Neuronal stem cell (in vitro differentiated cells): ENCODE measurements at regions not wholly inside any gene's neighbourhood (a gene's known extent, or its start where the extent isn't known, plus 50 kb on each side); places are given as distances from the start of the nearest gene placed in this dataset.

Source experiments
- DNase-seq: peaks from one replicate; pipeline ENCODE4 v3.0.0-alpha.2; 2013; ENCODE audit warnings: low spot score
- H2AFZ ChIP-seq: one replicate; pipeline ENCODE4 v1.6.1; 2013; ENCODE audit warnings: mild to moderate bottlenecking, low read length, inconsistent platforms
- H2AK5ac ChIP-seq: 2 replicates; pipeline ENCODE4 v1.6.1; 2013; ENCODE audit warnings: low read depth, mild to moderate bottlenecking, inconsistent platforms, low read length, moderate library complexity, mixed read lengths
- H2BK120ac ChIP-seq: 2 replicates; pipeline ENCODE4 v1.6.1; 2013; ENCODE audit warnings: low read depth, mild to moderate bottlenecking, inconsistent platforms, low read length, moderate library complexity, mixed read lengths
- H2BK12ac ChIP-seq: one replicate; pipeline ENCODE4 v1.6.1; 2013; ENCODE audit warnings: low read length, inconsistent platforms
- H2BK15ac ChIP-seq: 2 replicates; pipeline ENCODE4 v1.6.1; 2013; ENCODE audit warnings: mild to moderate bottlenecking, low read length, inconsistent platforms, mixed read lengths
- H2BK5ac ChIP-seq: one replicate; pipeline ENCODE4 v1.6.1; 2013; ENCODE audit warnings: inconsistent platforms, mild to moderate bottlenecking, low read length, moderate library complexity
- H3K14ac ChIP-seq: one replicate; pipeline ENCODE4 v1.6.1; 2013; ENCODE audit warnings: low read length, inconsistent platforms
- H3K18ac ChIP-seq: 2 replicates; pipeline ENCODE4 v1.6.1; 2013; ENCODE audit warnings: low read length, inconsistent platforms
- H3K23ac ChIP-seq: 2 replicates; pipeline ENCODE4 v1.6.1; 2013; ENCODE audit warnings: low read depth, mild to moderate bottlenecking, mixed read lengths, low read length, inconsistent platforms; ENCODE audit not compliant: poor library complexity
- H3K27ac ChIP-seq: replicated peaks from 3 replicates; pipeline ENCODE4 v1.5.1; 2013; ENCODE audit warnings: low read length, inconsistent platforms
- H3K27me3 ChIP-seq, 3 experiments: 2 replicates each; pipeline ENCODE4 v1.6.1; 2013; ENCODE audit warnings: low read length in 3 of 3, mild to moderate bottlenecking in 2 of 3, inconsistent platforms in 1 of 3, low read depth in 1 of 3, mixed read lengths in 1 of 3, moderate library complexity in 1 of 3; ENCODE audit not compliant: control insufficient read depth in 3 of 3, insufficient read depth in 3 of 3
- H3K36me3 ChIP-seq, 2 donors: replicated peaks in 1 of 2; 2 replicates each; pipeline ENCODE4 v1.6.1; 2013; ENCODE audit warnings: low read length in 2 of 2; ENCODE audit not compliant: control insufficient read depth in 2 of 2, insufficient read depth in 2 of 2
- H3K4ac ChIP-seq: 2 replicates; pipeline ENCODE4 v1.6.1; 2013; ENCODE audit warnings: inconsistent platforms, mild to moderate bottlenecking, low read length, moderate library complexity
- H3K4me1 ChIP-seq, 2 donors: 1 replicate in 1 of 2; 2 replicates in 1 of 2; pipeline ENCODE4 v1.6.1; 2013; ENCODE audit warnings: low read length in 2 of 2, low read depth in 1 of 2; ENCODE audit not compliant: control insufficient read depth in 2 of 2, insufficient read depth in 1 of 2
- H3K4me2 ChIP-seq: one replicate; pipeline ENCODE4 v1.6.1; 2013; ENCODE audit warnings: mild to moderate bottlenecking, low read length, inconsistent platforms; ENCODE audit not compliant: insufficient read depth, poor library complexity, severe bottlenecking
- H3K4me3 ChIP-seq, 2 donors: 2 replicates each; pipeline ENCODE4 v1.5.1; 2013; ENCODE audit warnings: low read length in 2 of 2, mild to moderate bottlenecking in 2 of 2, inconsistent platforms in 1 of 2, moderate library complexity in 1 of 2
- H3K79me1 ChIP-seq: one replicate; pipeline ENCODE4 v1.6.1; 2013; ENCODE audit warnings: low read depth, mild to moderate bottlenecking, inconsistent platforms, low read length, moderate library complexity
- H3K9ac ChIP-seq: one replicate; pipeline ENCODE4 v1.6.1; 2013; ENCODE audit warnings: mild to moderate bottlenecking, low read depth, low read length, inconsistent platforms; ENCODE audit not compliant: poor library complexity
- H3K9me3 ChIP-seq, 2 donors: replicated peaks in 1 of 2; 2 replicates each; pipeline versions ENCODE3 to v1.6.1; 2013; ENCODE audit warnings: low read length in 2 of 2, mild to moderate bottlenecking in 2 of 2, inconsistent platforms in 1 of 2, low read depth in 1 of 2, mixed read lengths in 1 of 2, moderate library complexity in 1 of 2; ENCODE audit not compliant: control insufficient read depth in 2 of 2, insufficient read depth in 1 of 2
- H4K8ac ChIP-seq: one replicate; pipeline ENCODE4 v1.6.1; 2013; ENCODE audit warnings: low read depth, mild to moderate bottlenecking, inconsistent platforms, low read length, moderate library complexity
- H4K91ac ChIP-seq: one replicate; pipeline ENCODE4 v1.6.1; 2013; ENCODE audit warnings: low read length, low read depth, mild to moderate bottlenecking, inconsistent platforms; ENCODE audit not compliant: poor library complexity
- WGBS, 2 donors: extraction: QIAGEN DNeasy Blood & Tissue Kit; methylation state at CpG; one replicate each; pipeline ENCODE4 v1.1.7; 2013; ENCODE audit warnings: missing lambda C conversion rate in 2 of 2, mixed read lengths in 1 of 2; ENCODE audit not compliant: insufficient read length in 2 of 2, insufficient replicate concordance in 1 of 2; ENCODE audit errors: extremely low coverage in 2 of 2; 5-methylcytosine and 5-hydroxymethylcytosine counted together

GRCh38 chr3:101050046-101050445, 56.8 kb upstream of the ABI3BP start:
- no CpG with 5 or more reads among the region's 5 CpGs for WGBS, 2 donors
- H2BK5ac ChIP-seq = no peak overlapping the region
- H3K23ac ChIP-seq = no peak overlapping the region
- H3K36me3 ChIP-seq = no peaks in the 10 kb centered on the region
- no peak overlapping the region for H3K18ac ChIP-seq
- H2AK5ac ChIP-seq = no peak overlapping the region
- H3K79me1 ChIP-seq = no peaks in the 10 kb centered on the region
- no peak overlapping the region for H3K4ac ChIP-seq
- H3K4me3 ChIP-seq = no peak overlapping the region
- no peaks in the 10 kb centered on the region for H3K9me3 ChIP-seq
- no peak overlapping the region for H2BK15ac ChIP-seq
- no peak overlapping the region for H4K8ac ChIP-seq
- H3K4me1 ChIP-seq = peaks cover 0 to 3% of the 10 kb centered on the region in 2 donors
- H3K14ac ChIP-seq = no peak overlapping the region
- H4K91ac ChIP-seq = no peak overlapping the region
- no peaks in the 10 kb centered on the region for H3K27me3 ChIP-seq
- no peak overlapping the region for H2BK120ac ChIP-seq
- H2BK12ac ChIP-seq = no peak overlapping the region
- H2AFZ ChIP-seq = no peak overlapping the region
- DNase-seq = no peak
- H3K27ac ChIP-seq = no peak overlapping the region
- no peak overlapping the region for H3K4me2 ChIP-seq
- H3K9ac ChIP-seq = no peak overlapping the region

DNA sequence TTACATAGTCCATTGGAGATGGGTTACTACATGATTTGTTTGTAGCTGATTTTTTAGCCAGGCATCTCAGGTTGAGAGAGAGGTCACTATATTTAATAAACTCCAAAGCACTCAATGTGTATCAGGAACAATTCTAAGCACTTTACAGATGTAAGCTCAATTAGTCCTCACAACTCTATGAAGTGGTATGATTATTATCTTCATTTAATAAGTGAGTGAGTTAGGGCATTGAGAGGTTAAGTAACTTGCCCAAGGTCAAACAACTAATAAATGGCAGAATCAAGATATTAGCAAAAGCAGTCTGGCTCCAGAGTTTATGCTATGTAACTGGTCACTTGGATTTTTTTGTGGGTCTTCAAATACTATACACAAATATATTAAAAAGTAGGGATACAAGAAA, 56.3 kb upstream of the ABI3BP start:
- no peaks in the 10 kb centered on the region for H3K27me3 ChIP-seq
- H3K4ac ChIP-seq = no peak overlapping the region
- no peaks in the 10 kb centered on the region for H3K79me1 ChIP-seq
- no peak for DNase-seq
- H3K27ac ChIP-seq = no peak overlapping the region
- H3K9ac ChIP-seq = no peak overlapping the region
- no peak overlapping the region for H3K23ac ChIP-seq
- H2AK5ac ChIP-seq = no peak overlapping the region
- no peak overlapping the region for H3K4me2 ChIP-seq
- no peak overlapping the region for H2AFZ ChIP-seq
- H2BK12ac ChIP-seq = no peak overlapping the region
- no peak overlapping the region for H3K14ac ChIP-seq
- H2BK15ac ChIP-seq = no peak overlapping the region
- H3K4me1 ChIP-seq = peaks cover 0 to 3% of the 10 kb centered on the region in 2 donors
- H3K9me3 ChIP-seq = no peaks in the 10 kb centered on the region
- H4K91ac ChIP-seq = no peak overlapping the region
- no peak overlapping the region for H3K18ac ChIP-seq
- H2BK120ac ChIP-seq = no peak overlapping the region
- H3K4me3 ChIP-seq = no peak overlapping the region
- no peak overlapping the region for H4K8ac ChIP-seq
- no peaks in the 10 kb centered on the region for H3K36me3 ChIP-seq
- no peak overlapping the region for H2BK5ac ChIP-seq

DNA sequence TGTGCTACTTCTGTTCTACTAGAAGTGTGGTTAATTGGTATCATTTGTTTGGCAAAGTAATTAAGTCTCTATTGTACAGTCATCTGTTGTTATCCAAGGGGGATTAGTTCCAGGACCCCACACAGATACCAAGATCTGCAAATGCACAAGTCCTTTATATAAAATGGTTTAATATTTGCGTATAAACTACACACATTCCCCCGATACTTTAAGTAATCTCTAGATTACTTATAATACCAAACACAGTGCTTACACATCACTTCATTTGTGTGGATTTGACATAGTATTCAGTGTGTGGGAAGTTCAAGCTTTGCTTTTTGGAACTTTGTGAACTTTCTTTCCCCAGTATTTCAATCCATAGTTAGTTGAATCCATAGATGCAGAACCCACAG, 50.5 kb upstream of the ABI3BP start:
- Histone ChIP-seq H2BK15ac (no peak overlapping the region), H3K27me3 (no peaks in the 10 kb centered on the region), H3K9ac (no peak overlapping the region), H2AK5ac (no peak overlapping the region), H3K4me2 (no peak overlapping the region), H3K14ac (no peak overlapping the region), H3K4me1 (peaks cover 0 to 1% of the 10 kb centered on the region in 2 donors), H3K27ac (no peak overlapping the region), H3K79me1 (no peaks in the 10 kb centered on the region), H2BK12ac (no peak overlapping the region), H2BK5ac (no peak overlapping the region), H4K8ac (no peak overlapping the region), H3K23ac (no peak overlapping the region), H3K18ac (no peak overlapping the region), H3K4ac (no peak overlapping the region), H2BK120ac (no peak overlapping the region), H3K4me3 (no peak overlapping the region), H3K9me3 (no peaks in the 10 kb centered on the region), H4K91ac (no peak overlapping the region), H2AFZ (no peak overlapping the region), H3K36me3 (no peaks in the 10 kb centered on the region)
- no CpG with 5 or more reads among the region's 2 CpGs for WGBS, 2 donors
- DNase-seq = no peak

- no peak overlapping the region for H4K91ac ChIP-seq
- H3K4me2 ChIP-seq = no peak overlapping the region
- H3K9ac ChIP-seq = no peak overlapping the region
- peaks cover 0 to 1% of the 10 kb centered on the region in 2 donors for H3K4me1 ChIP-seq
- no peak overlapping the region for H3K18ac ChIP-seq
- H3K36me3 ChIP-seq = no peaks in the 10 kb centered on the region
- H3K27ac ChIP-seq = no peak overlapping the region
- no peak overlapping the region for H2BK120ac ChIP-seq
- no peak overlapping the region for H3K4ac ChIP-seq
- no peaks in the 10 kb centered on the region for H3K27me3 ChIP-seq
- H3K14ac ChIP-seq = no peak overlapping the region
- no peaks in the 10 kb centered on the region for H3K79me1 ChIP-seq
- H3K4me3 ChIP-seq = no peak overlapping the region
- no peak overlapping the region for H4K8ac ChIP-seq
- no peak overlapping the region for H2BK15ac ChIP-seq
- no peak overlapping the region for H2AFZ ChIP-seq
- H2BK5ac ChIP-seq = no peak overlapping the region
- no peak overlapping the region for H2BK12ac ChIP-seq
- H3K9me3 ChIP-seq = no peaks in the 10 kb centered on the region
- no peak overlapping the region for H3K23ac ChIP-seq
- H2AK5ac ChIP-seq = no peak overlapping the region
- DNase-seq = no peak
Measured at GRCh38 chr3:101042996-101043686, 49.9 kb upstream of the ABI3BP start.
